ENCODE measurements at regions not wholly inside any gene's neighbourhood (a gene's known extent, or its start where the extent isn't known, plus 50 kb on each side); places are given as distances from the start of the nearest gene placed in this dataset.

DNA sequence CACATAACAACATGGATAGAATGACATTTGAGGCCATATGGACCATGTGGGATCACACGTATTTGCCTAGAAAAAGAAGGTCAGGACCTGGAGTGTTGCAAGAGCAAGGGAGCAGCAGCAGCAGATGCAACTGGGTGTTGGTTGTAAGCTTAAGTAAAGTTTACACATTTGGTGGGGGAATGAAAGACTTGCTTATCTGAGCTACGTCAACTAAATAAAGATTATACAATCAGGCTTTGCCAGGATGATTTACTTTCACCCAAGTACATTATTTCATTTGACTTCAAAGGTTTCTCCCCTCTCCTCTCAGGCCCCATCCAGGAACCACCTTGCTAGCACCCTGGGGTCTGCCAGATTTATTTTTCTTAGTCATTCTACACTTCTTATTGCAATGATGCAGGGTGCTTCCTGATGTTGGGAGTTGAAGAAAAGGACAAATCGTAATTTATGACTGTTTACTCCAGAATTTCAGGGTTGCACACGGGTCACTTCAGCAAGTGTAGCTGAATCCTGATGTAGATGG, 591.9 kb upstream of the IGFBP3 start (continued):
- no peak for TF ChIP-seq STAT1 (conservative IDR thresholded peaks at IDR 0.05)

DNA sequence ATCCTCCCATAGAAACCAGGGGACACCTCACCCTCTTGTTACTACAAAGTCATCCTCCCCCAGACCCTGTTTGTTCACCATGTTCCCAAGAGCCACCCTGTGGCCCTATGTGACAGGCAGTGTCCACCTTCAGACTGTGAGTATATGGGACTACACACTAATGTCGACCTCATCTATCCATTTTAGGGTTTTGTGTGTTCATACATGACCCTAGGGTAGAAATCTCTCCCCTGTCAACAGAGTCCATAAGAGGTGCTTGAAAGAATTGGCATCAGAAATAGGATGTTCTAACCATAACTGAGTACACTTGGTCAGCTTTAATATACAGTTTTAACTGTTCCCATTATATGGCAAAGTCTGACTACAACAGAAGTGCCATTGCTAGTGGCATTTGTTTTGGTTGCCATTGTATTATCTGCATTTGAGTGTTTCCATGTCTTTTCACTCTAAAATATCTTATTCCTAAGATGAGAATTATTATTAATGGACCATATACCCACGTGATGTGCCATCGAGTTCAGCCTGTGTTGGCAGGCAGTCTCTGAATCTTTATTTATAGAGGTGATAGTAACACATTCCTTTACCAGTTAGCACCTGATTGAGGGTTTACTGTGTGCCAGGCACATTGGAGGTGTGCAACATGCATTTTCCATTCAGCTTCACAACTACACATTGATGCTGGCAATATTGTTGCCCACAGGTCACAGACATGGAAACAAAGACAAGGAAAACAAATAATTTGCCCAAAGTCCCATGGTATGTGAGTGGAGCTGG, 590.6 kb upstream of the IGFBP3 start:
- Histone ChIP-seq H3K9ac (ENCODE audit: control insufficient read depth, insufficient read depth, low read length) (no peak overlapping the region), H3K4me2 (ENCODE audit: control insufficient read depth, insufficient read depth) (no peak overlapping the region), H3K27me3 (replicated peaks in 1 of 2; ENCODE audit: control insufficient read depth in 2 of 2, insufficient read depth in 2 of 2, low read length in 1 of 2) (no peaks in the 10 kb centered on the region), H3K4me1 (ENCODE audit: control insufficient read depth, insufficient read depth, low read length) (no peaks in the 10 kb centered on the region), H3K4me3 (no peak overlapping the region), H3K36me3 (ENCODE audit: control insufficient read depth in 2 of 2, insufficient read depth in 2 of 2, low read length in 1 of 2) (no peaks in the 10 kb centered on the region), H3K79me2 (ENCODE audit: control insufficient read depth, insufficient read depth, low read length) (no peaks in the 10 kb centered on the region), H2AFZ (ENCODE audit: control insufficient read depth, low read depth, low read length) (no peak overlapping the region), H3K27ac (ENCODE audit: control insufficient read depth, insufficient read depth) (no peak overlapping the region), H4K20me1 (ENCODE audit: control insufficient read depth, insufficient read depth) (no peaks in the 10 kb centered on the region), H3K9me3 (replicated peaks; ENCODE audit: control insufficient read depth, insufficient read depth, low read length) (no peaks in the 10 kb centered on the region)
- POLR2A ChIA-PET, result no interaction called here
- intact Hi-C loops (cut with micrococcal nuclease; ENCODE audit: unreplicated experiment), result no loop called here
- FAIRE-seq (no peak), ATAC-seq (no peak), DNase-seq (ENCODE audit: low read depth, low spot score) (no peak)
- CTCF ChIA-PET, result interaction anchor here (1.9 kb wide), 1 partner anchor 8 kb away, joined by 8 read pairs; no protein-coding TSS in a partner anchor
- TF ChIP-seq ZBED1 (IDR thresholded peaks at IDR 0.05; ENCODE audit: borderline replicate concordance), result no peak
- no peak for TF ChIP-seq HDGF (IDR thresholded peaks at IDR 0.05)
- TF ChIP-seq LARP7 (IDR thresholded peaks at IDR 0.05), result no peak
- TF ChIP-seq, protein P1, sequence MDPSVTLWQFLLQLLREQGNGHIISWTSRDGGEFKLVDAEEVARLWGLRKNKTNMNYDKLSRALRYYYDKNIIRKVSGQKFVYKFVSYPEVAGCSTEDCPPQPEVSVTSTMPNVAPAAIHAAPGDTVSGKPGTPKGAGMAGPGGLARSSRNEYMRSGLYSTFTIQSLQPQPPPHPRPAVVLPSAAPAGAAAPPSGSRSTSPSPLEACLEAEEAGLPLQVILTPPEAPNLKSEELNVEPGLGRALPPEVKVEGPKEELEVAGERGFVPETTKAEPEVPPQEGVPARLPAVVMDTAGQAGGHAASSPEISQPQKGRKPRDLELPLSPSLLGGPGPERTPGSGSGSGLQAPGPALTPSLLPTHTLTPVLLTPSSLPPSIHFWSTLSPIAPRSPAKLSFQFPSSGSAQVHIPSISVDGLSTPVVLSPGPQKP (IDR thresholded peaks at IDR 0.05; ENCODE audit: low read depth, low read length), result no peak
- TF ChIP-seq, protein P2, sequence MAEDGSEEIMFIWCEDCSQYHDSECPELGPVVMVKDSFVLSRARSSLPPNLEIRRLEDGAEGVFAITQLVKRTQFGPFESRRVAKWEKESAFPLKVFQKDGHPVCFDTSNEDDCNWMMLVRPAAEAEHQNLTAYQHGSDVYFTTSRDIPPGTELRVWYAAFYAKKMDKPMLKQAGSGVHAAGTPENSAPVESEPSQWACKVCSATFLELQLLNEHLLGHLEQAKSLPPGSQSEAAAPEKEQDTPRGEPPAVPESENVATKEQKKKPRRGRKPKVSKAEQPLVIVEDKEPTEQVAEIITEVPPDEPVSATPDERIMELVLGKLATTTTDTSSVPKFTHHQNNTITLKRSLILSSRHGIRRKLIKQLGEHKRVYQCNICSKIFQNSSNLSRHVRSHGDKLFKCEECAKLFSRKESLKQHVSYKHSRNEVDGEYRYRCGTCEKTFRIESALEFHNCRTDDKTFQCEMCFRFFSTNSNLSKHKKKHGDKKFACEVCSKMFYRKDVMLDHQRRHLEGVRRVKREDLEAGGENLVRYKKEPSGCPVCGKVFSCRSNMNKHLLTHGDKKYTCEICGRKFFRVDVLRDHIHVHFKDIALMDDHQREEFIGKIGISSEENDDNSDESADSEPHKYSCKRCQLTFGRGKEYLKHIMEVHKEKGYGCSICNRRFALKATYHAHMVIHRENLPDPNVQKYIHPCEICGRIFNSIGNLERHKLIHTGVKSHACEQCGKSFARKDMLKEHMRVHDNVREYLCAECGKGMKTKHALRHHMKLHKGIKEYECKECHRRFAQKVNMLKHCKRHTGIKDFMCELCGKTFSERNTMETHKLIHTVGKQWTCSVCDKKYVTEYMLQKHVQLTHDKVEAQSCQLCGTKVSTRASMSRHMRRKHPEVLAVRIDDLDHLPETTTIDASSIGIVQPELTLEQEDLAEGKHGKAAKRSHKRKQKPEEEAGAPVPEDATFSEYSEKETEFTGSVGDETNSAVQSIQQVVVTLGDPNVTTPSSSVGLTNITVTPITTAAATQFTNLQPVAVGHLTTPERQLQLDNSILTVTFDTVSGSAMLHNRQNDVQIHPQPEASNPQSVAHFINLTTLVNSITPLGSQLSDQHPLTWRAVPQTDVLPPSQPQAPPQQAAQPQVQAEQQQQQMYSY (CRISPR knock-in tag; IDR thresholded peaks at IDR 0.05), result no peak
- TF ChIP-seq CREM (IDR thresholded peaks at IDR 0.05; ENCODE audit: low read depth), result no peak
- TF ChIP-seq NFYA (IDR thresholded peaks at IDR 0.05; ENCODE audit: borderline replicate concordance, low read depth, low read length), result no peak
- TF ChIP-seq SP1 (IDR thresholded peaks at IDR 0.05; ENCODE audit: low read depth, low read length), result no peak
- TF ChIP-seq ZNF274 (IDR thresholded peaks at IDR 0.05; ENCODE audit: insufficient read depth, insufficient read length), result no peak
- TF ChIP-seq, protein P3, sequence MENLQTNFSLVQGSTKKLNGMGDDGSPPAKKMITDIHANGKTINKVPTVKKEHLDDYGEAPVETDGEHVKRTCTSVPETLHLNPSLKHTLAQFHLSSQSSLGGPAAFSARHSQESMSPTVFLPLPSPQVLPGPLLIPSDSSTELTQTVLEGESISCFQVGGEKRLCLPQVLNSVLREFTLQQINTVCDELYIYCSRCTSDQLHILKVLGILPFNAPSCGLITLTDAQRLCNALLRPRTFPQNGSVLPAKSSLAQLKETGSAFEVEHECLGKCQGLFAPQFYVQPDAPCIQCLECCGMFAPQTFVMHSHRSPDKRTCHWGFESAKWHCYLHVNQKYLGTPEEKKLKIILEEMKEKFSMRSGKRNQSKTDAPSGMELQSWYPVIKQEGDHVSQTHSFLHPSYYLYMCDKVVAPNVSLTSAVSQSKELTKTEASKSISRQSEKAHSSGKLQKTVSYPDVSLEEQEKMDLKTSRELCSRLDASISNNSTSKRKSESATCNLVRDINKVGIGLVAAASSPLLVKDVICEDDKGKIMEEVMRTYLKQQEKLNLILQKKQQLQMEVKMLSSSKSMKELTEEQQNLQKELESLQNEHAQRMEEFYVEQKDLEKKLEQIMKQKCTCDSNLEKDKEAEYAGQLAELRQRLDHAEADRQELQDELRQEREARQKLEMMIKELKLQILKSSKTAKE (IDR thresholded peaks at IDR 0.05; ENCODE audit: low read depth, poor library complexity, severe bottlenecking), result no peak
- no peak for TF ChIP-seq SMAD5 (IDR thresholded peaks at IDR 0.05; ENCODE audit: low read depth)
- no peak for TF ChIP-seq SPI1 (IDR thresholded peaks at IDR 0.05; ENCODE audit: borderline replicate concordance, insufficient read depth, low read depth, low read length)
- no peak for TF ChIP-seq NR2C1 (IDR thresholded peaks at IDR 0.05)
- TF ChIP-seq, protein P4, sequence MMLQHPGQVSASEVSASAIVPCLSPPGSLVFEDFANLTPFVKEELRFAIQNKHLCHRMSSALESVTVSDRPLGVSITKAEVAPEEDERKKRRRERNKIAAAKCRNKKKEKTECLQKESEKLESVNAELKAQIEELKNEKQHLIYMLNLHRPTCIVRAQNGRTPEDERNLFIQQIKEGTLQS (IDR thresholded peaks at IDR 0.05; ENCODE audit: borderline replicate concordance, extremely low read depth, low read depth, low read length), result no peak
- SMC1A ChIA-PET (ENCODE audit: uncharacterized antibody, unreplicated experiment), result interaction anchor here (0.9 to 1.2 kb wide), 2 partner anchors 34 to 155 kb away, joined by 3 read pairs; no protein-coding TSS in a partner anchor
- BruUV-seq (replicated peaks), result no TSS peak
- RAD21 ChIA-PET (ENCODE audit: unreplicated experiment), result no interaction called here
- WGBS (ENCODE audit: insufficient coverage, insufficient replicate concordance, low lambda C conversion rate, missing lambda C conversion rate), result 0% methylated on average over 3 of the region's 3 CpGs
- in situ Hi-C loops (cut with MboI), result no loop called here
